HCT116 (cell line): ENCODE measurements at regions not wholly inside any gene's neighbourhood (a gene's known extent, or its start where the extent isn't known, plus 50 kb on each side); places are given as distances from the start of the nearest gene placed in this dataset.

Source experiments
- ATAC-seq: fragments of 200-7000 bp; cut with Tn5 transposase; 2 replicates; pipeline ENCODE4 v1.9.1; 2020; ENCODE audit warnings: mild to moderate bottlenecking, moderate library complexity
- BruUV-seq: library from RNA; stranded (reverse); fragments of 400-500 nt; replicated peaks from 2 replicates; lab custom pipeline; 2021; lab: Mats Ljungman, UMichigan
- CTCF ChIA-PET: fragments of 300-600 bp; sonication (Branson Sonifier 250); formaldehyde crosslinking; loops from one replicate; lab custom pipeline; 2021; ENCODE audit warnings: antibody characterized with exemption; lab: Charles Lee
- POLR2A ChIA-PET: fragments of 300-600, 350-600 bp; sonication (Branson Sonifier 250); formaldehyde crosslinking; loops from one replicate; lab custom pipeline; 2021; ENCODE audit warnings: antibody characterized with exemption; lab: Charles Lee
- RAD21 ChIA-PET, 2 experiments: fragments of 300-600 bp; sonication (Branson Sonifier 250); formaldehyde crosslinking; loops; one replicate each; lab custom pipeline; 2023; ENCODE audit warnings: low total read pairs in 2 of 2; ENCODE audit not compliant: uncharacterized antibody in 2 of 2, unreplicated experiment in 2 of 2, low non-redundant PET in 1 of 2; lab: Charles Lee
- DNase-seq: peaks from one replicate; pipeline ENCODE4 v3.0.0-alpha.2; 2010; ENCODE audit warnings: low read depth, low spot score
- H2AFZ ChIP-seq: fragments of 200-600 bp; shearing (Covaris generic), sonication (generic); 2 replicates; pipeline ENCODE4 v1.6.1; 2017; ENCODE audit warnings: low read depth, mixed run types, mixed read lengths, antibody characterized with exemption, low read length; ENCODE audit not compliant: poor library complexity, severe bottlenecking
- H3K27ac ChIP-seq: 2 replicates; pipeline ENCODE4 v1.5.1; 2012; ENCODE audit warnings: low read depth, low read length
- H3K27me3 ChIP-seq: fragments of 200-600 bp; sonication (generic); 2 replicates; pipeline ENCODE4 v1.6.1; 2016; ENCODE audit warnings: mixed run types, low read length, mixed read lengths; ENCODE audit not compliant: insufficient read depth
- H3K36me3 ChIP-seq, 2 experiments: fragments of 200-500 bp in 1 of 2; fragments of 200-600 bp in 1 of 2; sonication (Bioruptor generic) in 1 of 2; sonication (generic) in 1 of 2; 2 replicates each; pipeline versions ENCODE4 v1.5.1 to v1.6.1; 2014 to 2016; ENCODE audit warnings: low read length in 2 of 2, inconsistent platforms in 1 of 2, mixed read lengths in 1 of 2, mixed run types in 1 of 2; ENCODE audit not compliant: insufficient read depth in 2 of 2, control insufficient read depth in 1 of 2
- H3K4me1 ChIP-seq, 2 experiments: fragments of 200-600 bp in 1 of 2; sonication (generic) in 1 of 2; 2 replicates each; pipeline versions ENCODE4 v1.5.1 to v1.6.1; 2012 to 2017; ENCODE audit warnings: low read length in 2 of 2, inconsistent platforms in 1 of 2, mild to moderate bottlenecking in 1 of 2, mixed read lengths in 1 of 2, mixed run types in 1 of 2, moderate library complexity in 1 of 2; ENCODE audit not compliant: insufficient read depth in 2 of 2, control insufficient read depth in 1 of 2
- H3K4me2 ChIP-seq: fragments of 200-600 bp; sonication (generic); 2 replicates; pipeline ENCODE4 v1.6.1; 2017; ENCODE audit warnings: mixed run types, low read length, mixed read lengths
- H3K4me3 ChIP-seq, 2 experiments: fragments of 200-600 bp in 1 of 2; sonication (generic) in 1 of 2; replicated peaks in 1 of 2; 2 replicates each; pipeline ENCODE4 v1.5.1; 2011 to 2016; ENCODE audit warnings: low read length in 2 of 2, control low read depth in 1 of 2, low read depth in 1 of 2, mild to moderate bottlenecking in 1 of 2, mixed read lengths in 1 of 2, mixed run types in 1 of 2
- H3K79me2 ChIP-seq: fragments of 200-600 bp; sonication (generic); 2 replicates; pipeline ENCODE4 v1.6.1; 2017; ENCODE audit warnings: mild to moderate bottlenecking, mixed run types, low read length, moderate library complexity, mixed read lengths; ENCODE audit not compliant: insufficient read depth
- H3K9ac ChIP-seq: fragments of 200-600 bp; sonication (generic); 2 replicates; pipeline ENCODE4 v1.6.1; 2016; ENCODE audit warnings: low read length, mixed read lengths
- H3K9me2 ChIP-seq: fragments of 200-600 bp; sonication (generic), shearing (Covaris generic); 2 replicates; pipeline ENCODE4 v1.6.1; 2017; ENCODE audit warnings: mixed run types, mild to moderate bottlenecking, moderate library complexity; ENCODE audit not compliant: insufficient read depth
- H3K9me3 ChIP-seq, 2 experiments: fragments of 200-500 bp in 1 of 2; fragments of 200-600 bp in 1 of 2; sonication (Bioruptor generic) in 1 of 2; sonication (generic) in 1 of 2; 2 replicates each; pipeline ENCODE4 v1.6.1; 2014 to 2017; ENCODE audit warnings: low read length in 2 of 2, mixed read lengths in 2 of 2, inconsistent platforms in 1 of 2, low read depth in 1 of 2, mild to moderate bottlenecking in 1 of 2, mixed run types in 1 of 2, moderate library complexity in 1 of 2; ENCODE audit not compliant: control insufficient read depth in 1 of 2, insufficient read depth in 1 of 2
- H4K20me1 ChIP-seq: fragments of 200-600 bp; sonication (generic), shearing (Covaris generic); 2 replicates; pipeline ENCODE4 v1.6.1; 2017; ENCODE audit warnings: mixed run types, mild to moderate bottlenecking, moderate library complexity; ENCODE audit not compliant: insufficient read depth
- ATF3 ChIP-seq: IDR thresholded peaks from 2 replicates; pipeline ENCODE4 v1.6.1; 2012
- CBX3 ChIP-seq: IDR thresholded peaks from 2 replicates; pipeline ENCODE4 v1.6.1; 2012; ENCODE audit warnings: low read depth
- CEBPB ChIP-seq: IDR thresholded peaks from 2 replicates; pipeline ENCODE4 v1.6.1; 2012; ENCODE audit warnings: low read depth
- CTCF ChIP-seq, 3 experiments: fragments of 200-600 bp in 1 of 3; sonication (generic) in 1 of 3; IDR thresholded peaks in 2 of 3; conservative IDR thresholded peaks in 1 of 3; 2 replicates each; pipeline ENCODE4 v1.5.1; 2012 to 2017; ENCODE audit warnings: low read depth in 2 of 3, low read length in 2 of 3, antibody characterized with exemption in 1 of 3, borderline replicate concordance in 1 of 3, control low read depth in 1 of 3, mild to moderate bottlenecking in 1 of 3, mixed read lengths in 1 of 3, mixed run types in 1 of 3, moderate library complexity in 1 of 3; ENCODE audit not compliant: insufficient read depth in 1 of 3
- EGR1 ChIP-seq: IDR thresholded peaks from 2 replicates; pipeline ENCODE4 v1.6.1; 2012; ENCODE audit warnings: low read depth
- ELF1 ChIP-seq: IDR thresholded peaks from 2 replicates; pipeline ENCODE4 v1.6.1; 2012; ENCODE audit warnings: low read depth, borderline replicate concordance
- EZH2phosphoT487 ChIP-seq: fragments of 200-600 bp; IDR thresholded peaks from 2 replicates; pipeline ENCODE4 v1.6.1; 2018; ENCODE audit warnings: antibody characterized with exemption, borderline replicate concordance
- MAX ChIP-seq: IDR thresholded peaks from 2 replicates; pipeline ENCODE4 v1.6.1; 2012
- POLR2A ChIP-seq: IDR thresholded peaks from 2 replicates; pipeline ENCODE4 v1.7.0; 2011; ENCODE audit warnings: borderline replicate concordance; ENCODE audit not compliant: insufficient read depth, insufficient read length; ENCODE audit errors: extremely low read depth
- POLR2AphosphoS5 ChIP-seq: IDR thresholded peaks from 2 replicates; pipeline ENCODE4 v1.6.1; 2011; ENCODE audit warnings: mild to moderate bottlenecking, low read depth, low read length, moderate library complexity
- RAD21 ChIP-seq: IDR thresholded peaks from 2 replicates; pipeline ENCODE4 v1.6.1; 2012; ENCODE audit warnings: low read depth, mild to moderate bottlenecking
- SIN3A ChIP-seq: IDR thresholded peaks from 2 replicates; pipeline ENCODE4 v1.6.1; 2012; ENCODE audit warnings: low read depth
- SP1 ChIP-seq: IDR thresholded peaks from 2 replicates; pipeline ENCODE4 v1.6.1; 2012; ENCODE audit warnings: low read depth
- TCF7L2 ChIP-seq: IDR thresholded peaks from 2 replicates; pipeline ENCODE4 v1.7.0; 2011; ENCODE audit warnings: borderline replicate concordance, inconsistent platforms; ENCODE audit not compliant: insufficient read depth, insufficient read length; ENCODE audit errors: extremely low read depth
- YY1 ChIP-seq: IDR thresholded peaks from 2 replicates; pipeline ENCODE4 v1.6.1; 2011; ENCODE audit warnings: low read length, low read depth, moderate library complexity, mild to moderate bottlenecking; ENCODE audit not compliant: insufficient replicate concordance; ENCODE audit errors: extremely low read depth
- ZBTB33 ChIP-seq: IDR thresholded peaks from 2 replicates; pipeline ENCODE4 v1.6.1; 2011; ENCODE audit warnings: mild to moderate bottlenecking, low read length, moderate library complexity; ENCODE audit not compliant: insufficient replicate concordance; ENCODE audit errors: extremely low read depth
- ZNF274 ChIP-seq: fragments of 200-500 bp; sonication (Bioruptor generic); IDR thresholded peaks from 2 replicates; pipeline ENCODE4 v1.6.1; 2014; ENCODE audit warnings: mild to moderate bottlenecking, low read depth, low read length, inconsistent platforms
- intact Hi-C: fragments of 100-400 bp; cut with micrococcal nuclease; formaldehyde crosslinking; loops from 2 replicates; pipeline ENCODE4 v1.10.0; 2022

- intact Hi-C loops: no loop called here
Measured at GRCh38 chr6:140283197-140283596, 908.7 kb upstream of the CITED2 start.

More at GRCh38 chr6:140283197-140283596, 908.7 kb upstream of the CITED2 start:
- BruUV-seq: no TSS peak
- Histone ChIP-seq H3K4me2 (no peak overlapping the region), H3K27me3 (no peaks in the 10 kb centered on the region), H3K9me2 (no peaks in the 10 kb centered on the region), H3K79me2 (no peaks in the 10 kb centered on the region), H3K27ac (no peak overlapping the region), H3K4me3 (no peak overlapping the region), H3K9ac (no peak overlapping the region), H2AFZ (no peak overlapping the region), H4K20me1 (no peaks in the 10 kb centered on the region), H3K9me3 (no peaks in the 10 kb centered on the region), H3K36me3 (no peaks in the 10 kb centered on the region), H3K4me1 (no peaks in the 10 kb centered on the region)
- ChIA-PET CTCF (no interaction called here), POLR2A (no interaction called here), RAD21 (no interaction called here)
- TF ChIP-seq TCF7L2 (no peak), EGR1 (no peak), POLR2AphosphoS5 (no peak), SIN3A (no peak), EZH2phosphoT487 (no peak), ZNF274 (no peak), ATF3 (no peak), CBX3 (no peak), RAD21 (no peak), SP1 (no peak), CTCF (IDR thresholded peaks at IDR 0.05 in 2 of 3, conservative IDR thresholded peaks at IDR 0.05 in 1 of 3; ENCODE audit: borderline replicate concordance in 1 of 3, insufficient read depth in 1 of 3, low read depth in 2 of 3, low read length in 2 of 3) (no peak), YY1 (no peak), ELF1 (no peak), ZBTB33 (no peak), POLR2A (no peak), MAX (no peak), CEBPB (no peak)
- ATAC-seq (no peak), DNase-seq (no peak)
